Endothelial cell (in vitro differentiated cells): ENCODE measurements at regions not wholly inside any gene's neighbourhood (a gene's known extent, or its start where the extent isn't known, plus 50 kb on each side); places are given as distances from the start of the nearest gene placed in this dataset.

Experiments used
- DNase-seq: peaks from one replicate; pipeline ENCODE4 v3.0.0; 2021; ENCODE audit warnings: low spot score
- H3K27ac Mint-ChIP-seq: one replicate; pipeline ENCODE4 v1.8.0; 2021; ENCODE audit warnings: mixed read lengths, inconsistent platforms; ENCODE audit not compliant: unreplicated experiment
- H3K27me3 Mint-ChIP-seq: one replicate; pipeline ENCODE4 v1.8.0; 2021; ENCODE audit warnings: mild to moderate bottlenecking, moderate library complexity, mixed read lengths, inconsistent platforms; ENCODE audit not compliant: unreplicated experiment
- H3K36me3 Mint-ChIP-seq: one replicate; pipeline ENCODE4 v1.8.0; 2021; ENCODE audit warnings: mild to moderate bottlenecking, low read depth, mixed read lengths, inconsistent platforms; ENCODE audit not compliant: unreplicated experiment
- H3K4me1 Mint-ChIP-seq: one replicate; pipeline ENCODE4 v1.8.0; 2021; ENCODE audit warnings: mild to moderate bottlenecking, mixed read lengths, inconsistent platforms; ENCODE audit not compliant: unreplicated experiment
- H3K4me3 Mint-ChIP-seq: one replicate; pipeline ENCODE4 v1.8.0; 2021; ENCODE audit warnings: mild to moderate bottlenecking, mixed read lengths, inconsistent platforms; ENCODE audit not compliant: unreplicated experiment
- H3K9me3 Mint-ChIP-seq: one replicate; pipeline ENCODE4 v1.8.0; 2021; ENCODE audit warnings: mixed read lengths, inconsistent platforms; ENCODE audit not compliant: unreplicated experiment
- CTCF ChIP-seq: fragments of 200-600 bp; sonication (generic); IDR thresholded peaks from one replicate; pipeline ENCODE4 v1.5.0; 2021; ENCODE audit warnings: antibody characterized with exemption; ENCODE audit not compliant: unreplicated experiment

- Mint-ChIP-seq H3K36me3 (no peaks in the 10 kb centered on the region), H3K27ac (no peak overlapping the region), H3K4me3 (no peak overlapping the region), H3K9me3 (no peaks in the 10 kb centered on the region), H3K4me1 (no peaks in the 10 kb centered on the region), H3K27me3 (peaks cover 1% of the 10 kb centered on the region)
- no peak for DNase-seq
- TF ChIP-seq CTCF = no peak
Observed at GRCh38 chr2:12060886-12061285, 314.5 kb downstream of the LPIN1 start.

DNA sequence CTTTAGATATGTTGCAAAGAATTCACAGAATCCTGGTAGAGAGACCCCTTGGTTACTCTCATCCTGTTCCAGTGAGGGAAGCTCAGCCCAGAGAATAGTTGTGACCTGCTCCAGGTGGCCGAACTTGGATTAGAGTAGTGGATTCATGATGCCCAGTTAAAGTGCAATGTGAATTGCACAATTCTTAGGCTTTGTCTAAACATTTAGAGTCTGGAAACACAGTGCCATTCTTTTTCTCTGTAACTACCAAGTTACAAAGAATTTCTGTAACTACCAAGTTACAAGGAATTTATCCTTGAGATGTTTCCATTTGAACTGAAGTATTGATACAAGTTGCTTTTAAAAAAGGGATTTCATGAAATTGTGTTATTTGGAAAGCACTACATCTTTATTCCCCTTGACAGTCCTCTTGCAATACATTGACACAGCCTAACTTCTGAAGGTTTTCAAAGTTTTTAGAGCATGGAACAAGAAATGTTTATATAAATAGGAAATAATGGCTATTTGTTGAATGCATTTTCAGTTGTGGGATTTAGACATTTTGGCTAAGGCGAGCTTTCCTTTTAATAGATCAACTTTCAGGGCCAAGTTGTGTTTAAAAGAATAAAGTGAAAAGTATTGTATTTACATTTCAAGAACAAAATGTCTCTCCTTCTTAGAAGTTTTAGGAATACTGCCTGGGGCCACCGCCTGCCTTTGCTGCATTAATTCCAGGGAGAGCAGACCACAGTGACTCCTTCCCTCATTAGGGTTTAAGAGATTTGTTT is 315.0 kb downstream of the LPIN1 start:
- Mint-ChIP-seq H3K27ac (no peak overlapping the region), H3K27me3 (peaks cover 1% of the 10 kb centered on the region), H3K4me3 (no peak overlapping the region), H3K36me3 (no peaks in the 10 kb centered on the region), H3K9me3 (no peaks in the 10 kb centered on the region), H3K4me1 (no peaks in the 10 kb centered on the region)
- TF ChIP-seq CTCF = no peak
- no peak for DNase-seq

DNA sequence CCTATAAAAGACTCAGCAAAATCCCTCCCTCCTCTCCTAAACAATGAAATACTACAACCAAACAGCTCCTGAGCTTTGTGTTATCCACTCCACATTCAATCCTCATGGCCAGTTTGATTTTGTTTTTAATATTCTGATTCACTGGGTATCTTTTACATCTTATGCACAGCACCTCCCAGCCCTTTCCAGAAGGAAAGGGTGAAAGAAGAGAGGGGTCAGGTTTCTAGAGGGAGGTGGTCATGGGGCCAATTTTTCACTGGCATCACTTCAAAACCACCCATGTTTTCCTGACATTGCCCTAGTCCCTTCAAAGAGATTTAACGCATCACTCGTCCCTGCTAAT is 315.6 kb downstream of the LPIN1 start:
- H3K27me3 Mint-ChIP-seq = peaks cover 1% of the 10 kb centered on the region
- no peak overlapping the region for H3K4me3 Mint-ChIP-seq
- no peaks in the 10 kb centered on the region for H3K9me3 Mint-ChIP-seq
- no peaks in the 10 kb centered on the region for H3K4me1 Mint-ChIP-seq
- no peak overlapping the region for H3K27ac Mint-ChIP-seq
- TF ChIP-seq CTCF = no peak
- no peak for DNase-seq
- no peaks in the 10 kb centered on the region for H3K36me3 Mint-ChIP-seq

GRCh38 chr2:12063210-12063609 is 316.8 kb downstream of the LPIN1 start:
- no peaks in the 10 kb centered on the region for H3K9me3 Mint-ChIP-seq
- no peaks in the 10 kb centered on the region for H3K36me3 Mint-ChIP-seq
- no peak for TF ChIP-seq CTCF
- no peaks in the 10 kb centered on the region for H3K4me1 Mint-ChIP-seq
- no peak overlapping the region for H3K27ac Mint-ChIP-seq
- H3K27me3 Mint-ChIP-seq = peaks cover 1% of the 10 kb centered on the region
- no peak overlapping the region for H3K4me3 Mint-ChIP-seq
- DNase-seq = no peak

DNA sequence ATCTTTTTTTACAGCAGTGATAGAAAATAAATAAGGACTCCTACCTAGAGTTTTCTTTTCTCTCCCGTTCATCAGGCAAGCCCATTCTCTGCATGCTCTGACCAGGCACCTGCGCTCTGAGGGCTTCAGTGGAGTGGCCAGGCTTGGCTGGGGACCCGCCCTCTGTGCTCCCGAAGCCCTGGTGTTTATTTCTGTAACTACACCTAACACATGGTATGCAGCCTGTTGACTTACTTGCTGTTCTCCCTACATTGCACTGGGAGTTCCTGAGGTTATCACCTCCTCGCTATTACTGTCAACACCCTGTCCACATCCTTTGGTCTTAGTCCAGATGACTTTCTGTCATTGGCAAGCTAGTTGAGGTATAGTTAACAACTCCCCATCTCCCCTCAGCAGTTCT is 317.7 kb downstream of the LPIN1 start:
- Mint-ChIP-seq H3K4me1 (no peaks in the 10 kb centered on the region), H3K27ac (no peak overlapping the region), H3K4me3 (no peak overlapping the region), H3K9me3 (no peaks in the 10 kb centered on the region), H3K36me3 (no peaks in the 10 kb centered on the region), H3K27me3 (peaks cover 1% of the 10 kb centered on the region)
- no peak for TF ChIP-seq CTCF
- no peak for DNase-seq
